ENCODE measurements at regions not wholly inside any gene's neighbourhood (a gene's known extent, or its start where the extent isn't known, plus 50 kb on each side); places are given as distances from the start of the nearest gene placed in this dataset.

GRCh38 chr2:59752512-59752911 lies 800.9 kb downstream of the BCL11A start:
- no peak overlapping the region for H4K5ac ChIP-seq (ENCODE audit: insufficient read length, low read depth, low read length)
- ChIA-PET POLR2A (ENCODE audit: partially characterized antibody) (no interaction called here), CTCF (ENCODE audit: partially characterized antibody) (interaction anchor here (1.0 to 1.1 kb wide), 2 partner anchors 15 to 96 kb away, joined by 3 read pairs; no protein-coding TSS in a partner anchor)
- no peak overlapping the region for H4K91ac ChIP-seq (replicated peaks; ENCODE audit: insufficient read length, low read length)
- no peak overlapping the region for H3K56ac ChIP-seq (replicated peaks; ENCODE audit: insufficient read length, low read depth, low read length)
- no peaks in the 10 kb centered on the region for H3K4me1 ChIP-seq (replicated peaks in 1 of 4; ENCODE audit: control insufficient read depth in 3 of 4, insufficient read depth in 4 of 4, low read length in 3 of 4)
- no peak overlapping the region for H3K23ac ChIP-seq (ENCODE audit: insufficient read length)
- H3K4me3 ChIP-seq (ENCODE audit: extremely low read depth in 1 of 4, insufficient read depth in 2 of 4, low read depth in 3 of 4, low read length in 4 of 4) = no peak overlapping the region
- no peaks in the 10 kb centered on the region for H3K79me2 ChIP-seq (ENCODE audit: control insufficient read depth in 1 of 2, insufficient read depth in 2 of 2, low read length in 2 of 2)
- WGBS, 2 experiments (ENCODE audit: extremely low coverage in 1 of 2, insufficient coverage in 1 of 2, insufficient read length in 1 of 2, insufficient replicate concordance in 2 of 2, low coverage in 1 of 2, low lambda C conversion rate in 2 of 2, missing lambda C conversion rate in 1 of 2) = 71% methylated on average over 1 of the region's 1 CpG; no CpG with 5 or more reads in 1 of the 2 experiments
- H4K8ac ChIP-seq (ENCODE audit: extremely low read depth, insufficient read depth, low read length) = no peak overlapping the region
- no peaks in the 10 kb centered on the region; the same call in 1 of the 2 replicates for H3K23me2 ChIP-seq (ENCODE audit: low read depth, low read length)
- H3K4me2 ChIP-seq (ENCODE audit: insufficient read depth in 1 of 2, low read depth in 2 of 2, low read length in 2 of 2) = no peak overlapping the region
- H3K4ac ChIP-seq (replicated peaks; ENCODE audit: insufficient read length, low read depth, low read length) = no peak overlapping the region
- no peak for DNase-seq (ENCODE audit: low read depth in 1 of 2, low spot score in 2 of 2)
- no peaks in the 10 kb centered on the region for H4K20me1 ChIP-seq (replicated peaks in 1 of 2; ENCODE audit: control insufficient read depth in 1 of 2, insufficient read depth in 2 of 2, low read length in 2 of 2)
- H3K36me3 ChIP-seq (ENCODE audit: control insufficient read depth in 2 of 4, insufficient read depth in 4 of 4, low read length in 3 of 4) = no peaks in the 10 kb centered on the region
- H2AK5ac ChIP-seq (ENCODE audit: low read depth, low read length) = no peak overlapping the region
- H3K14ac ChIP-seq (ENCODE audit: insufficient read length) = no peak overlapping the region
- H2BK15ac ChIP-seq (ENCODE audit: low read length) = no peak overlapping the region
- TF ChIP-seq USF2 (IDR thresholded peaks at IDR 0.05; ENCODE audit: low read length) (no peak), CEBPB (IDR thresholded peaks at IDR 0.05; ENCODE audit: low read depth, low read length) (peak; percentile 14; the same call in 1 of the 2 replicates)
- H3K27me3 ChIP-seq (replicated peaks in 1 of 4; ENCODE audit: control insufficient read depth in 3 of 4, extremely low read depth in 1 of 4, insufficient read depth in 3 of 4, low read length in 3 of 4) = no peaks in the 10 kb centered on the region
- H3K9me3 ChIP-seq (ENCODE audit: insufficient read depth in 2 of 2, low read depth in 1 of 2, low read length in 1 of 2) = no peaks in the 10 kb centered on the region
- no peak overlapping the region for H2BK120ac ChIP-seq (replicated peaks; ENCODE audit: low read depth, low read length)
- H3K27ac ChIP-seq (ENCODE audit: low read depth, low read length) = no peak overlapping the region
- H2BK12ac ChIP-seq (ENCODE audit: low read depth, low read length) = no peak overlapping the region
- no peak overlapping the region for H3K9ac ChIP-seq (replicated peaks in 1 of 4; ENCODE audit: extremely low read depth in 1 of 4, low read depth in 3 of 4, low read length in 3 of 4)
- FAIRE-seq = no peak
- H2AFZ ChIP-seq (ENCODE audit: low read length) = no peak overlapping the region
- H2BK5ac ChIP-seq (ENCODE audit: low read depth, low read length) = no peak overlapping the region
- no peak overlapping the region for H3K18ac ChIP-seq (ENCODE audit: extremely low read depth, low read length)
- no peaks in the 10 kb centered on the region for H3K79me1 ChIP-seq (ENCODE audit: low read depth, low read length)
- H2BK20ac ChIP-seq (ENCODE audit: low read length) = no peak overlapping the region
